A549 (cell line): ENCODE measurements at regions not wholly inside any gene's neighbourhood (a gene's known extent, or its start where the extent isn't known, plus 50 kb on each side); places are given as distances from the start of the nearest gene placed in this dataset.

Experiments
- ATAC-seq, 2 experiments: fragments of 200-7000 bp in 1 of 2; fragments of >200 bp in 1 of 2; cut with Nextera tagmentation in 1 of 2; cut with Tn5 transposase in 1 of 2; 3 replicates each; pipeline versions ENCODE4 v1.8.0 to v1.9.1; 2018 to 2020; ENCODE audit warnings: mild to moderate bottlenecking in 1 of 2, moderate library complexity in 1 of 2
- CTCF ChIA-PET: fragments of 300-600 bp; sonication (Branson Sonifier 250); formaldehyde crosslinking; extraction: SDS; loops from one replicate; lab custom pipeline; 2021; ENCODE audit warnings: antibody characterized with exemption, inconsistent platforms; lab: Yijun Ruan, JAX
- POLR2A ChIA-PET: fragments of 350-600 bp; formaldehyde crosslinking; extraction: SDS; loops from one replicate; lab custom pipeline; 2021; ENCODE audit warnings: antibody characterized with exemption, inconsistent platforms; lab: Yijun Ruan, JAX
- DNase-seq, 2 experiments: peaks; one replicate each; pipeline versions ENCODE4 v3.0.0 to v3.0.0-alpha.2; 2011 to 2016; ENCODE audit warnings: low read depth in 1 of 2, low spot score in 1 of 2
- FAIRE-seq: peaks from 2 replicates; lab custom pipeline; 2011; peaks lifted over from hg19 to GRCh38; lab: Jason Lieb, UNC
- H3K27ac ChIP-seq, 2 experiments: fragments of >200 bp; sonication (Bioruptor Twin); formaldehyde crosslinking; 3 replicates each; pipeline ENCODE4 v1.5.1; 2016 to 2017
- H3K4me1 ChIP-seq: fragments of >200 bp; sonication (Bioruptor Twin); formaldehyde crosslinking; 3 replicates; pipeline ENCODE4 v1.6.1; 2016
- H3K4me2 ChIP-seq: fragments of >200 bp; sonication (Bioruptor Twin); formaldehyde crosslinking; 3 replicates; pipeline ENCODE4 v1.6.1; 2016
- H3K4me3 ChIP-seq: fragments of >200 bp; sonication (Bioruptor Twin); formaldehyde crosslinking; 3 replicates; pipeline ENCODE4 v1.5.1; 2016
- H3K9me3 ChIP-seq: fragments of >200 bp; sonication (Bioruptor Twin); formaldehyde crosslinking; 3 replicates; pipeline ENCODE4 v1.6.1; 2016
- BHLHE40 ChIP-seq: IDR thresholded peaks from 2 replicates; pipeline ENCODE4 v1.6.1; 2012; ENCODE audit warnings: low read depth, low read length, inconsistent platforms
- EHF ChIP-seq: fragments of 250-450 bp; sonication (Bioruptor Pico); IDR thresholded peaks from 2 replicates; pipeline ENCODE4 v1.5.0; 2020; ENCODE audit warnings: mild to moderate bottlenecking
- EHMT2 ChIP-seq: fragments of 200-600 bp; sonication (generic); IDR thresholded peaks from 2 replicates; pipeline ENCODE4 v1.6.1; 2016; ENCODE audit warnings: antibody characterized with exemption, low read depth, mild to moderate bottlenecking, moderate library complexity
- EP300 ChIP-seq, 2 experiments: fragments of >200 bp; sonication (Bioruptor Twin); formaldehyde crosslinking; IDR thresholded peaks; 2 replicates in 1 of 2; 3 replicates in 1 of 2; pipeline ENCODE4 v1.6.1; 2016 to 2017
- FOSL2 ChIP-seq, 2 experiments: fragments of 450-650 bp in 1 of 2; fragments of >200 bp in 1 of 2; sonication (Bioruptor Twin) in 1 of 2; formaldehyde crosslinking; IDR thresholded peaks; 2 replicates each; pipeline versions ENCODE4 v1.5.0 to v1.6.1; 2016 to 2020; ENCODE audit warnings: mild to moderate bottlenecking in 1 of 2, moderate library complexity in 1 of 2
- HOXB13 ChIP-seq: fragments of 250-450 bp; sonication (Bioruptor Pico); IDR thresholded peaks from 2 replicates; pipeline ENCODE4 v1.5.0; 2020; ENCODE audit warnings: low read depth, mild to moderate bottlenecking, moderate library complexity
- JUN ChIP-seq, 2 experiments: fragments of >200 bp; sonication (Bioruptor Twin); formaldehyde crosslinking; IDR thresholded peaks; 2 replicates in 1 of 2; 3 replicates in 1 of 2; pipeline ENCODE4 v1.6.1; 2016 to 2017
- MAFK ChIP-seq: fragments of 450-650 bp; IDR thresholded peaks from 2 replicates; pipeline ENCODE4 v1.6.1; 2014; ENCODE audit not compliant: partially characterized antibody
- NR3C1 ChIP-seq: fragments of >200 bp; sonication (Bioruptor Twin); formaldehyde crosslinking; IDR thresholded peaks from 3 replicates; pipeline ENCODE4 v1.6.1; 2017
- RNF2 ChIP-seq: fragments of 200-600 bp; sonication (generic); IDR thresholded peaks from 2 replicates; pipeline ENCODE4 v1.6.1; 2016; ENCODE audit warnings: low read depth, mild to moderate bottlenecking, antibody characterized with exemption, moderate library complexity, borderline replicate concordance
- TFCP2L1 ChIP-seq: fragments of 250-450 bp; sonication (Bioruptor Pico); IDR thresholded peaks from 2 replicates; pipeline ENCODE4 v1.5.0; 2021; ENCODE audit warnings: mild to moderate bottlenecking
- ZC3H11A ChIP-seq: fragments of 450-650 bp; IDR thresholded peaks from 2 replicates; pipeline ENCODE4 v1.6.1; 2014; ENCODE audit warnings: antibody characterized with exemption, mild to moderate bottlenecking
- ZFP36 ChIP-seq: fragments of 450-650 bp; IDR thresholded peaks from 2 replicates; pipeline ENCODE4 v1.6.1; 2014; ENCODE audit warnings: borderline replicate concordance; ENCODE audit not compliant: partially characterized antibody
- ZNF302 ChIP-seq: fragments of 250-450 bp; sonication (Bioruptor Pico); IDR thresholded peaks from 2 replicates; pipeline ENCODE4 v1.9.0; 2021; ENCODE audit warnings: inconsistent platforms, mild to moderate bottlenecking, moderate library complexity
- WGBS: methylation state at CpG from one replicate; pipeline ENCODE4 v1.1.6; 2017; ENCODE audit errors: missing lambda C conversion rate; 5-methylcytosine and 5-hydroxymethylcytosine counted together
- TF ChIP-seq, protein P1 (sequence below): fragments of 200-600 bp; sonication (generic); IDR thresholded peaks from 2 replicates; pipeline ENCODE4 v1.6.1; 2016; ENCODE audit warnings: antibody characterized with exemption, mild to moderate bottlenecking, moderate library complexity
- TF ChIP-seq, protein P2 (sequence below): fragments of 250-450 bp; sonication (Bioruptor Pico); IDR thresholded peaks from 2 replicates; pipeline ENCODE4 v1.5.0; 2021; ENCODE audit warnings: mild to moderate bottlenecking, moderate library complexity, borderline replicate concordance
- TF ChIP-seq, protein P3 (sequence below): fragments of >200 bp; sonication (Bioruptor Twin); formaldehyde crosslinking; IDR thresholded peaks from 2 replicates; pipeline ENCODE4 v1.6.1; 2016
- TF ChIP-seq, protein P4 (sequence below): fragments of 450-650 bp; IDR thresholded peaks from 2 replicates; pipeline ENCODE4 v1.6.1; 2014; ENCODE audit warnings: antibody characterized with exemption
- TF ChIP-seq, protein P5 (sequence below): fragments of 250-450 bp; sonication (Bioruptor Pico); IDR thresholded peaks from 2 replicates; pipeline ENCODE4 v1.5.0; 2020; ENCODE audit warnings: low read depth, mild to moderate bottlenecking, moderate library complexity
- TF ChIP-seq, protein P6 (sequence below): IDR thresholded peaks from 2 replicates; pipeline ENCODE4 v1.6.1; 2012

DNA sequence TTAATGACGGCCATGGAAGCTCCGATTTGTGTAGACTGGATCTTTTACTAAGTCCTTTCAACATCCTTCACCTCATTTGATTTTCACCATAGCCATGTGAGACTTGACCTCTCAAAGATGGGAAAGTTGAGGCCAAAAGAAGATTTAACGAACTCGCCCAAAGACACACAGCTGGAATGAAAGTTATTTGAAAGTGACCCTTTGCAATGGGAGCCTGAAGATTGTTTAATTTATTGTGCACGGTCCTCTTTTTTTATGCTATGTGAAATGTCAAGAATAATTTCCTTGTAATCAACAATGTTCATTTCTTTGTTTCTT lies 58.0 kb upstream of the COPS8 start:
- H3K4me3 ChIP-seq: no peak overlapping the region
- H3K4me2 ChIP-seq: no peak overlapping the region
- WGBS: 41% methylated on average over 5 of the region's 5 CpGs
- ATAC-seq: no peak
- peaks cover 15% of the 10 kb centered on the region for H3K4me1 ChIP-seq
- TF ChIP-seq NR3C1: no peak
- TF ChIP-seq, protein P1, sequence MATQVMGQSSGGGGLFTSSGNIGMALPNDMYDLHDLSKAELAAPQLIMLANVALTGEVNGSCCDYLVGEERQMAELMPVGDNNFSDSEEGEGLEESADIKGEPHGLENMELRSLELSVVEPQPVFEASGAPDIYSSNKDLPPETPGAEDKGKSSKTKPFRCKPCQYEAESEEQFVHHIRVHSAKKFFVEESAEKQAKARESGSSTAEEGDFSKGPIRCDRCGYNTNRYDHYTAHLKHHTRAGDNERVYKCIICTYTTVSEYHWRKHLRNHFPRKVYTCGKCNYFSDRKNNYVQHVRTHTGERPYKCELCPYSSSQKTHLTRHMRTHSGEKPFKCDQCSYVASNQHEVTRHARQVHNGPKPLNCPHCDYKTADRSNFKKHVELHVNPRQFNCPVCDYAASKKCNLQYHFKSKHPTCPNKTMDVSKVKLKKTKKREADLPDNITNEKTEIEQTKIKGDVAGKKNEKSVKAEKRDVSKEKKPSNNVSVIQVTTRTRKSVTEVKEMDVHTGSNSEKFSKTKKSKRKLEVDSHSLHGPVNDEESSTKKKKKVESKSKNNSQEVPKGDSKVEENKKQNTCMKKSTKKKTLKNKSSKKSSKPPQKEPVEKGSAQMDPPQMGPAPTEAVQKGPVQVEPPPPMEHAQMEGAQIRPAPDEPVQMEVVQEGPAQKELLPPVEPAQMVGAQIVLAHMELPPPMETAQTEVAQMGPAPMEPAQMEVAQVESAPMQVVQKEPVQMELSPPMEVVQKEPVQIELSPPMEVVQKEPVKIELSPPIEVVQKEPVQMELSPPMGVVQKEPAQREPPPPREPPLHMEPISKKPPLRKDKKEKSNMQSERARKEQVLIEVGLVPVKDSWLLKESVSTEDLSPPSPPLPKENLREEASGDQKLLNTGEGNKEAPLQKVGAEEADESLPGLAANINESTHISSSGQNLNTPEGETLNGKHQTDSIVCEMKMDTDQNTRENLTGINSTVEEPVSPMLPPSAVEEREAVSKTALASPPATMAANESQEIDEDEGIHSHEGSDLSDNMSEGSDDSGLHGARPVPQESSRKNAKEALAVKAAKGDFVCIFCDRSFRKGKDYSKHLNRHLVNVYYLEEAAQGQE: no peak
- TF ChIP-seq ZC3H11A: no peak
- TF ChIP-seq BHLHE40: no peak
- no peak for TF ChIP-seq ZNF302
- TF ChIP-seq TFCP2L1 (CRISPR knock-in tag): no peak
- TF ChIP-seq, protein P2, sequence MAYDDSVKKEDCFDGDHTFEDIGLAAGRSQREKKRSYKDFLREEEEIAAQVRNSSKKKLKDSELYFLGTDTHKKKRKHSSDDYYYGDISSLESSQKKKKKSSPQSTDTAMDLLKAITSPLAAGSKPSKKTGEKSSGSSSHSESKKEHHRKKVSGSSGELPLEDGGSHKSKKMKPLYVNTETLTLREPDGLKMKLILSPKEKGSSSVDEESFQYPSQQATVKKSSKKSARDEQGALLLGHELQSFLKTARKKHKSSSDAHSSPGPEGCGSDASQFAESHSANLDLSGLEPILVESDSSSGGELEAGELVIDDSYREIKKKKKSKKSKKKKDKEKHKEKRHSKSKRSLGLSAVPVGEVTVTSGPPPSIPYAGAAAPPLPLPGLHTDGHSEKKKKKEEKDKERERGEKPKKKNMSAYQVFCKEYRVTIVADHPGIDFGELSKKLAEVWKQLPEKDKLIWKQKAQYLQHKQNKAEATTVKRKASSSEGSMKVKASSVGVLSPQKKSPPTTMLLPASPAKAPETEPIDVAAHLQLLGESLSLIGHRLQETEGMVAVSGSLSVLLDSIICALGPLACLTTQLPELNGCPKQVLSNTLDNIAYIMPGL (CRISPR knock-in tag): no peak
- TF ChIP-seq EHMT2: no peak
- TF ChIP-seq HOXB13 (CRISPR knock-in tag): no peak
- TF ChIP-seq, protein P3, sequence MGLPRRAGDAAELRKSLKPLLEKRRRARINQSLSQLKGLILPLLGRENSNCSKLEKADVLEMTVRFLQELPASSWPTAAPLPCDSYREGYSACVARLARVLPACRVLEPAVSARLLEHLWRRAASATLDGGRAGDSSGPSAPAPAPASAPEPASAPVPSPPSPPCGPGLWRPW: no peak
- no peak for TF ChIP-seq RNF2
- TF ChIP-seq EHF (CRISPR knock-in tag): no peak
- TF ChIP-seq JUN (IDR thresholded peaks at IDR 0.05): no peak
- no peak for TF ChIP-seq FOSL2 (IDR thresholded peaks at IDR 0.05)
- no peak for TF ChIP-seq FOSL2 (CRISPR knock-in tag; IDR thresholded peaks at IDR 0.05)
- TF ChIP-seq, protein P4, sequence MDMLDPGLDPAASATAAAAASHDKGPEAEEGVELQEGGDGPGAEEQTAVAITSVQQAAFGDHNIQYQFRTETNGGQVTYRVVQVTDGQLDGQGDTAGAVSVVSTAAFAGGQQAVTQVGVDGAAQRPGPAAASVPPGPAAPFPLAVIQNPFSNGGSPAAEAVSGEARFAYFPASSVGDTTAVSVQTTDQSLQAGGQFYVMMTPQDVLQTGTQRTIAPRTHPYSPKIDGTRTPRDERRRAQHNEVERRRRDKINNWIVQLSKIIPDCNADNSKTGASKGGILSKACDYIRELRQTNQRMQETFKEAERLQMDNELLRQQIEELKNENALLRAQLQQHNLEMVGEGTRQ: no peak
- TF ChIP-seq, protein P5, sequence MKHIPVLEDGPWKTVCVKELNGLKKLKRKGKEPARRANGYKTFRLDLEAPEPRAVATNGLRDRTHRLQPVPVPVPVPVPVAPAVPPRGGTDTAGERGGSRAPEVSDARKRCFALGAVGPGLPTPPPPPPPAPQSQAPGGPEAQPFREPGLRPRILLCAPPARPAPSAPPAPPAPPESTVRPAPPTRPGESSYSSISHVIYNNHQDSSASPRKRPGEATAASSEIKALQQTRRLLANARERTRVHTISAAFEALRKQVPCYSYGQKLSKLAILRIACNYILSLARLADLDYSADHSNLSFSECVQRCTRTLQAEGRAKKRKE (CRISPR knock-in tag): no peak
- TF ChIP-seq ZFP36: no peak
- TF ChIP-seq MAFK: no peak
- no peak for TF ChIP-seq EP300 (IDR thresholded peaks at IDR 0.05)
- TF ChIP-seq, protein P6, sequence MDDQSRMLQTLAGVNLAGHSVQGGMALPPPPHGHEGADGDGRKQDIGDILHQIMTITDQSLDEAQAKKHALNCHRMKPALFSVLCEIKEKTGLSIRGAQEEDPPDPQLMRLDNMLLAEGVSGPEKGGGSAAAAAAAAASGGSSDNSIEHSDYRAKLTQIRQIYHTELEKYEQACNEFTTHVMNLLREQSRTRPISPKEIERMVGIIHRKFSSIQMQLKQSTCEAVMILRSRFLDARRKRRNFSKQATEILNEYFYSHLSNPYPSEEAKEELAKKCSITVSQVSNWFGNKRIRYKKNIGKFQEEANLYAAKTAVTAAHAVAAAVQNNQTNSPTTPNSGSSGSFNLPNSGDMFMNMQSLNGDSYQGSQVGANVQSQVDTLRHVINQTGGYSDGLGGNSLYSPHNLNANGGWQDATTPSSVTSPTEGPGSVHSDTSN: no peak
- H3K27ac ChIP-seq: no peak overlapping the region
- no peak for DNase-seq
- POLR2A ChIA-PET: no interaction called here
- H3K9me3 ChIP-seq: peaks cover 12% of the 10 kb centered on the region
- CTCF ChIA-PET: interaction anchor here (0.6 to 6.1 kb wide), 38 partner anchors 10 to 1248 kb away, joined by 3 to 63 read pairs (median 4); no protein-coding TSS in a partner anchor
- no peak for FAIRE-seq
